T-cell (primary cell): ENCODE measurements at regions not wholly inside any gene's neighbourhood (a gene's known extent, or its start where the extent isn't known, plus 50 kb on each side); places are given as distances from the start of the nearest gene placed in this dataset.

Source experiments
- ATAC-seq, 4 experiments: fragments of 200-7000 bp in 3 of 4; fragments of 150-1000 bp in 1 of 4; cut with Tn5 transposase; replicated peaks in 1 of 4; 1 replicate in 3 of 4; 2 replicates in 1 of 4; pipeline ENCODE4 v1.10.0; 2021; ENCODE audit warnings: moderate library complexity in 3 of 4, mild to moderate bottlenecking in 2 of 4, moderate number of reproducible peaks in 1 of 4
- CTCF ChIA-PET, 2 donors: fragments of 300-600 bp; sonication (Branson Sonifier 250); formaldehyde crosslinking; loops; one replicate each; lab custom pipeline; 2022; ENCODE audit warnings: antibody characterized with exemption in 2 of 2; lab: Charles Lee
- POLR2A ChIA-PET, 2 donors: fragments of 300-600 bp; sonication (Branson Sonifier 250); formaldehyde crosslinking; loops; one replicate each; lab custom pipeline; 2022; ENCODE audit warnings: antibody characterized with exemption in 2 of 2; lab: Charles Lee
- DNase-seq, 35 experiments: peaks; one replicate each; pipeline versions ENCODE4 v3.0.0 to v3.0.0-alpha.2; 2013 to 2023
- H3K27ac ChIP-seq: one replicate; pipeline ENCODE4 v1.5.1; 2013; ENCODE audit warnings: low read length
- H3K27me3 ChIP-seq, 2 experiments: replicated peaks in 1 of 2; 1 replicate in 1 of 2; 2 replicates in 1 of 2; pipeline versions ENCODE4 v1.6.1 to v1.7.0; 2013; ENCODE audit warnings: low read length in 1 of 2, mixed read lengths in 1 of 2; ENCODE audit not compliant: control insufficient read depth in 2 of 2, insufficient read depth in 2 of 2; ENCODE audit errors: extremely low read depth in 1 of 2
- H3K36me3 ChIP-seq, 2 donors: 1 replicate in 1 of 2; 2 replicates in 1 of 2; pipeline versions ENCODE4 v1.6.1 to v1.7.0; 2013; ENCODE audit warnings: low read length in 1 of 2; ENCODE audit not compliant: control insufficient read depth in 2 of 2, insufficient read depth in 1 of 2; ENCODE audit errors: extremely low read depth in 1 of 2
- H3K4me1 ChIP-seq, 2 experiments: 1 replicate in 1 of 2; 2 replicates in 1 of 2; pipeline versions ENCODE4 v1.6.1 to v1.7.0; 2013; ENCODE audit warnings: low read length in 2 of 2, mixed read lengths in 1 of 2; ENCODE audit not compliant: insufficient read depth in 2 of 2, control insufficient read depth in 1 of 2; ENCODE audit errors: extremely low read depth in 1 of 2
- H3K4me3 ChIP-seq, 2 donors: 1 replicate in 1 of 2; 2 replicates in 1 of 2; pipeline versions ENCODE4 v1.5.1 to v1.7.0; 2013; ENCODE audit warnings: mild to moderate bottlenecking in 2 of 2, low read length in 1 of 2, moderate library complexity in 1 of 2; ENCODE audit not compliant: control insufficient read depth in 1 of 2; ENCODE audit errors: extremely low read depth in 1 of 2
- H3K9me3 ChIP-seq: 2 replicates; pipeline ENCODE4 v1.7.0; 2013
- H3K27ac Mint-ChIP-seq, 2 donors: one replicate each; pipeline ENCODE4 v1.8.0; 2020 to 2021; ENCODE audit warnings: mild to moderate bottlenecking in 2 of 2, mixed read lengths in 2 of 2
- H3K27me3 Mint-ChIP-seq, 2 donors: one replicate each; pipeline ENCODE4 v1.8.0; 2021 to 2022; ENCODE audit warnings: mixed read lengths in 2 of 2
- H3K36me3 Mint-ChIP-seq: one replicate; pipeline ENCODE4 v1.8.0; 2021; ENCODE audit warnings: mixed read lengths
- H3K4me1 Mint-ChIP-seq, 3 donors: one replicate each; pipeline ENCODE4 v1.8.0; 2020 to 2022; ENCODE audit warnings: mixed read lengths in 3 of 3, mild to moderate bottlenecking in 1 of 3
- H3K4me3 Mint-ChIP-seq, 3 donors: one replicate each; pipeline ENCODE4 v1.8.0; 2020 to 2022; ENCODE audit warnings: mild to moderate bottlenecking in 3 of 3, mixed read lengths in 3 of 3, moderate library complexity in 3 of 3
- H3K9me3 Mint-ChIP-seq, 3 donors: one replicate each; pipeline ENCODE4 v1.8.0; 2020 to 2022; ENCODE audit warnings: mixed read lengths in 3 of 3
- WGBS: methylation state at CpG from one replicate; pipeline ENCODE4 v1.1.5; 2013; ENCODE audit warnings: missing lambda C conversion rate; ENCODE audit not compliant: insufficient coverage; 5-methylcytosine and 5-hydroxymethylcytosine counted together

DNA sequence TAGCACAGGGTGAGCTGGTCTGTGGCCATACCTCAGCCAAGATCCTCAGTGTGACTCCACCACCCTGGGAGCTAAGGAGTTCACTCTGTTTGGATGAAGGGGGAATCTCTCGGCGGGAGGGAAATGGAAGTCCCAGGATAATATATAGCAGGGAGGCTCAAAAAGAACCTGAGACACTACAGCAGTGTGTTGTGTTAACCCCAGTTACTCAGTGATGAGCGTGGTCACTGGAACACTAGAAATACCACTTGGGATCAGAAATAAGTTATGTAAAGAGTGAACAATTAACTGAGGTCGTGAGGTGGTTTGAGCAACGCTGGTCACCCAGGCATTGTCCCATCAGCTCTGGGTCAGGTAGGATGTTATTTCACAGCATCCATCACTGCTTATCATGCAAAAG, 59.3 kb upstream of the ADAMTS16 start:
- H3K4me1 Mint-ChIP-seq, result no peaks in the 10 kb centered on the region
- H3K27me3 ChIP-seq, result no peaks in the 10 kb centered on the region
- no peak overlapping the region for H3K4me3 ChIP-seq
- no peak for ATAC-seq
- H3K27ac ChIP-seq, result no peak overlapping the region
- no peaks in the 10 kb centered on the region for H3K36me3 Mint-ChIP-seq
- H3K9me3 Mint-ChIP-seq, result peaks cover 0 to 12% (median 3%) of the 10 kb centered on the region in 3 donors
- peaks cover 3 to 5% of the 10 kb centered on the region in 2 donors for H3K27me3 Mint-ChIP-seq
- no peaks in the 10 kb centered on the region for H3K4me1 ChIP-seq
- no peaks in the 10 kb centered on the region for H3K9me3 ChIP-seq
- CTCF ChIA-PET, result no interaction called here
- no peak overlapping the region for H3K27ac Mint-ChIP-seq
- no peaks in the 10 kb centered on the region for H3K36me3 ChIP-seq
- 67% methylated on average over 5 of the region's 5 CpGs for WGBS
- DNase-seq, result no peak
- POLR2A ChIA-PET, result no interaction called here
- no peak overlapping the region for H3K4me3 Mint-ChIP-seq

DNA sequence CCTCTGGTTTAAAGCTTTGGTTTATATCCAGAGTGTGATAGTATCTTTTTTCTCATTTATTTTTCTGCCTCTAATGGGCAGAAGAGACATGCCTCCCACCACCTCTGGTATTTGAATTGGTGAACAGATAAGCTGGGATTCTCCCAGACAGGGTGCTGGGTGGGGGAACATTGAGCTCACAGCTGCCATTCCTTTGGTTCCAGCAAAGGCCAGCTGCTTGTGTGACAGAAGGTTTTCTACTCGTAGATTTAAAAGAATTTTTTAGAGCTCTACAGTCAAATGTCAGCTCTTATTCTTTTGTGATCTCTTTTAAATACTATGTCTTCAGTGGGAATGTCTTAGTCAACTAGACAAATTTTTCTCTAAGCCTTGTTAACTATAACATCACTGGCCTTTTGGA, 54.7 kb upstream of the ADAMTS16 start:
- peaks cover 0 to 3% of the 10 kb centered on the region in 2 experiments for H3K27me3 ChIP-seq
- ATAC-seq, result no peak
- Mint-ChIP-seq H3K36me3 (no peaks in the 10 kb centered on the region), H3K4me3 (no peak overlapping the region), H3K27me3 (no peaks in the 10 kb centered on the region), H3K9me3 (peaks cover 0 to 12% (median 4%) of the 10 kb centered on the region in 3 donors), H3K4me1 (no peaks in the 10 kb centered on the region), H3K27ac (no peak overlapping the region)
- no peak overlapping the region for H3K27ac ChIP-seq
- CTCF ChIA-PET, result no interaction called here
- H3K36me3 ChIP-seq, result no peaks in the 10 kb centered on the region
- WGBS, result no CpG with 5 or more reads among the region's 1 CpG
- H3K9me3 ChIP-seq, result no peaks in the 10 kb centered on the region
- H3K4me1 ChIP-seq, result no peaks in the 10 kb centered on the region
- POLR2A ChIA-PET, result interaction anchor here in 1 of 2 donors (0.7 kb wide), 1 partner anchor 65 kb away, joined by 4 read pairs; no protein-coding TSS in a partner anchor
- DNase-seq, result no peak
- no peak overlapping the region for H3K4me3 ChIP-seq

DNA sequence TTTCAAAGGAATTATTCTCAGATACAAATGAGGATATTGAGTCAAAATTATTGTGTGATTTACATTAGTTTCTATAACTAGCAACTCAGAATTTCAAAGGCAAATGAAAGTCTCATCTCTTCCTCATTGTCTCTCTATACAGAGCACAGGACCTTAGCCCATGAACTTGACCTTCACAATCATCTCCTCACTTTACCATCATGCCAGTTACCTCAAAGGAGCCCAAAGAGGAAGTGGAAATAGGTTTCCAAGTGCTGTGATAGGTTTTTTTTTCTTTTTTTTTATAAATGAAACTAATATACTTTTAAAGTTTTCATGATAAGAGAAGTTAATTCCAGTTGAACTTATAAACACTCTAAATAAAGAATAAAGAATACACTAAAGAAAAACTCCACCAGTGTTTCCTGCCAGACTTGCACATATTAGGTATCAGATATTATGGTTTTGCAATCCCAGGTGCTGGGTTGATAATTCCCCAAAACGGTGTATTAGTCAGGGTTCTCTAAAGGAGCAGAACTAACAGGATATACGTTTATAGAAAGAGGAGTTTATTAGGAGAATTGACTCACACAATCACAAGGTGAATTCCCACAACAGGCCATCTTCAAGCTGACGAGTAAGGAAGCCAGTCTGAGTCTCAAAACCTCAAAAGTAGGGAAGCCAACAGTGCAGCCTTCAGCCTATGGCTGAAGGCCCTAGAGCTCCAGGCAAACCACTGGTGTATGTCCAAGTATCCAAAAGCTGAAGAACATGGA, 50.1 kb upstream of the ADAMTS16 start:
- WGBS, result 43% methylated on average over 1 of the region's 3 CpGs
- Histone ChIP-seq H3K27ac (no peak overlapping the region), H3K4me1 (no peaks in the 10 kb centered on the region), H3K9me3 (no peaks in the 10 kb centered on the region), H3K36me3 (no peaks in the 10 kb centered on the region), H3K4me3 (no peak overlapping the region), H3K27me3 (peaks cover 0 to 5% of the 10 kb centered on the region in 2 experiments)
- Mint-ChIP-seq H3K36me3 (no peaks in the 10 kb centered on the region), H3K9me3 (peaks cover 0 to 10% (median 0%) of the 10 kb centered on the region in 3 donors), H3K4me3 (no peak overlapping the region), H3K4me1 (no peaks in the 10 kb centered on the region), H3K27me3 (no peaks in the 10 kb centered on the region), H3K27ac (no peak overlapping the region)
- no peak for DNase-seq
- ATAC-seq, result no peak
- ChIA-PET CTCF (no interaction called here), POLR2A (no interaction called here)
